ENCODE measurements at regions not wholly inside any gene's neighbourhood (a gene's known extent, or its start where the extent isn't known, plus 50 kb on each side); places are given as distances from the start of the nearest gene placed in this dataset.

GRCh38 chr6:21826023-21826422 is 232.5 kb downstream of the SOX4 start:
- Histone ChIP-seq H3K27me3 (no peaks in the 10 kb centered on the region), H3K27ac (no peak overlapping the region), H3K4me3 (no peak overlapping the region), H3K4me1 (replicated peaks in 1 of 2) (no peaks in the 10 kb centered on the region), H3K36me3 (replicated peaks in 1 of 2) (no peaks in the 10 kb centered on the region), H3K9me3 (replicated peaks in 1 of 3) (no peaks in the 10 kb centered on the region)
- no peak for TF ChIP-seq POLR2A (IDR thresholded peaks at IDR 0.05)
- TF ChIP-seq CTCF (IDR thresholded peaks at IDR 0.05): no peak
- 87 to 92% (median 90%) methylated on average over 7 of the region's 7 CpGs for WGBS, 4 donors
- intact Hi-C loops (cut with DNase I): no loop called here
- no peak for DNase-seq

GRCh38 chr6:21826904-21827303 is 233.4 kb downstream of the SOX4 start:
- WGBS, 4 donors: 86 to 95% (median 90%) methylated on average over 9 of the region's 9 CpGs
- intact Hi-C loops (cut with DNase I): no loop called here
- Histone ChIP-seq H3K9me3 (replicated peaks in 1 of 3) (no peaks in the 10 kb centered on the region), H3K36me3 (replicated peaks in 1 of 2) (no peaks in the 10 kb centered on the region), H3K4me1 (replicated peaks in 1 of 2) (no peaks in the 10 kb centered on the region), H3K4me3 (no peak overlapping the region), H3K27ac (no peak overlapping the region), H3K27me3 (no peaks in the 10 kb centered on the region)
- no peak for TF ChIP-seq POLR2A (IDR thresholded peaks at IDR 0.05)
- TF ChIP-seq CTCF (IDR thresholded peaks at IDR 0.05): no peak
- no peak for DNase-seq

GRCh38 chr6:21827425-21828202 is 234.1 kb downstream of the SOX4 start:
- H3K27me3 ChIP-seq: no peaks in the 10 kb centered on the region
- no peak overlapping the region for H3K27ac ChIP-seq
- no peak for DNase-seq
- intact Hi-C loops (cut with DNase I): no loop called here
- TF ChIP-seq CTCF (IDR thresholded peaks at IDR 0.05): no peak
- no peak for TF ChIP-seq POLR2A (IDR thresholded peaks at IDR 0.05)
- H3K4me3 ChIP-seq: no peak overlapping the region
- no peaks in the 10 kb centered on the region for H3K9me3 ChIP-seq (replicated peaks in 1 of 3)
- no peaks in the 10 kb centered on the region for H3K36me3 ChIP-seq (replicated peaks in 1 of 2)
- WGBS, 4 donors: 71 to 76% (median 75%) methylated on average over 8 of the region's 8 CpGs
- H3K4me1 ChIP-seq (replicated peaks in 1 of 2): no peaks in the 10 kb centered on the region

- H3K27ac ChIP-seq: no peak overlapping the region
Measured at GRCh38 chr6:21828704-21829103, 235.2 kb downstream of the SOX4 start.

More at GRCh38 chr6:21828704-21829103, 235.2 kb downstream of the SOX4 start:
- Histone ChIP-seq H3K36me3 (replicated peaks in 1 of 2) (no peaks in the 10 kb centered on the region), H3K27me3 (no peaks in the 10 kb centered on the region), H3K9me3 (replicated peaks in 1 of 3) (no peaks in the 10 kb centered on the region), H3K4me3 (no peak overlapping the region), H3K4me1 (replicated peaks in 1 of 2) (no peaks in the 10 kb centered on the region)
- 80 to 89% (median 85%) methylated on average over 4 of the region's 4 CpGs for WGBS, 4 donors
- TF ChIP-seq POLR2A (IDR thresholded peaks at IDR 0.05): no peak
- no peak for TF ChIP-seq CTCF (IDR thresholded peaks at IDR 0.05)
- DNase-seq: no peak
- intact Hi-C loops (cut with DNase I): no loop called here

All from adrenal gland (tissue), 9 donors.